Activated T-cell treated with anti-CD3 and anti-CD28 coated beads, Interleukin-2, amount 50 U/mL, for 4 hours (primary cell): ENCODE measurements at regions not wholly inside any gene's neighbourhood (a gene's known extent, or its start where the extent isn't known, plus 50 kb on each side); places are given as distances from the start of the nearest gene placed in this dataset.
"Not testable (repeated sequence)": the region's sequence is repeated elsewhere in the genome, so short reads cannot be mapped to it uniquely, and the experiment has no call there.

Source experiments
- ATAC-seq, 2 donors: fragments of 200-7000 bp; cut with Tn5 transposase; one replicate each; pipeline ENCODE4 v1.10.0; 2021
- DNase-seq: peaks from one replicate; pipeline ENCODE4 v3.0.0-alpha.2; 2020
- H3K27me3 Mint-ChIP-seq: one replicate; pipeline ENCODE4 v1.8.0; 2021; ENCODE audit warnings: low read depth, mixed read lengths
- H3K36me3 Mint-ChIP-seq: one replicate; pipeline ENCODE4 v1.8.0; 2022; ENCODE audit warnings: mixed read lengths; ENCODE audit not compliant: insufficient read depth
- H3K4me1 Mint-ChIP-seq: one replicate; pipeline ENCODE4 v1.8.0; 2021; ENCODE audit warnings: low read depth, mixed read lengths
- H3K4me3 Mint-ChIP-seq: one replicate; pipeline ENCODE4 v1.8.0; 2021; ENCODE audit warnings: mild to moderate bottlenecking, moderate library complexity, mixed read lengths
- H3K9me3 Mint-ChIP-seq: one replicate; pipeline ENCODE4 v1.8.0; 2021; ENCODE audit warnings: mixed read lengths

DNA sequence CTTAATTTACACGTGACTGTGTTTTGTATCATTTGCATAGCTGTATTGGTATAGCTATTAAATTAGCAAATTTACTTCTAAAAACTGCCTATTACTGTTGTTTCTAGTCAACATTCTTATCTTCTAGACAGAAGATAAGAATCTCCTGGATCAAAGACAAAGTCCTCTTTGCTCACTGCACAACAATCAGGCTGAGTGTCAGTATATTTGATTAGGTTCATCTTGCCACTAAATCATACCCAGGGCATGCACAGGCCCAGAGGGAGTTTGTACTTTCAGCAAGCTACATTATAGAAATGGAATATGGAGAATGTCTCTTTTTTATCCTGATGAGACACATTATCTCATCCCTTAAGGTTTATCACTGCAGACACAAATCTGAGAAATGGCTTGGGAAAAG lies 579.1 kb downstream of the SLCO4C1 start:
- no peaks in the 10 kb centered on the region for H3K9me3 Mint-ChIP-seq
- no peak for DNase-seq
- ATAC-seq: no peak
- H3K4me1 Mint-ChIP-seq: no peaks in the 10 kb centered on the region
- H3K27me3 Mint-ChIP-seq: no peaks in the 10 kb centered on the region
- H3K4me3 Mint-ChIP-seq: no peak overlapping the region
- H3K36me3 Mint-ChIP-seq: no peaks in the 10 kb centered on the region

DNA sequence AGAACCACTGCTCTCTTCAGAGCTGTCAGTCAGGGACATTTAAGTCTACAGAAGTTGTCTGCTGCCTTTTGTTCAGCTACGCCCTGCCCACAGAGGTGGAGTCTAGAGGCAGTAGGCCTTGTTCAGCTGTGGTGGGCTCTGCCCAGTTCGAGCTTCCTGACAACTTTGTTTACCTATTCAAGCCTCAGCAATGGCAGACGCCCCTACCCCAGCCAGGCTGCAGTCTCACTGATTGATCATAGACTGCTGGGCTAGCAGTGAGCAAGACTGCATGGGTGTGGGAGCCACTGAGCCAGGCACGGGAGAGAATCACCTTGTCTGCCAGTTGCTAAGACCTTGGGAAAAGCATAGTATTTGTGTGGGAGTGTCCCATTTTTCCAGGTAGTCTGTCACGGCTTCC lies 580.3 kb downstream of the SLCO4C1 start:
- H3K4me3 Mint-ChIP-seq, DNase-seq, H3K36me3 Mint-ChIP-seq, H3K9me3 Mint-ChIP-seq, ATAC-seq, H3K4me1 Mint-ChIP-seq, H3K27me3 Mint-ChIP-seq: not testable (repeated sequence)

DNA sequence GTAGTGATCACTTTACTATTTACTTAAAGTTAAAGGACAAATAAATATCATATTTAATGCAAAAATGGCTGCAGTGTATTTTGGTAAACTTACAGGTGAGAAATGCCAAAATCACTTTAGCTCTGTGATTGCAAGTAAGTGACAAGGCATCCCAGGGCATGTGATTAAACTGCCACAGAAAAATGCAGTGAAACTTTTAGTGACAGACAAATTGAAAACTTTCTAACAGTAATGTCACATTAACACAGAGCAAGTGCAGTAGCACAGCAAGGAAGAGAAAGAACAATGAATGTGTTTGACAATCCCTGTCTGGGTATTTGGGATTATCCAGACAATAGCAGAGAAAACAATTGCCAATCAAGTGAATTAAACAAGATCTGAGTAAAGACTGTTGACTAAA lies 606.8 kb downstream of the SLCO4C1 start:
- Mint-ChIP-seq H3K4me3 (no peak overlapping the region), H3K27me3 (no peaks in the 10 kb centered on the region), H3K4me1 (no peaks in the 10 kb centered on the region), H3K9me3 (no peaks in the 10 kb centered on the region), H3K36me3 (no peaks in the 10 kb centered on the region)
- ATAC-seq (no peak), DNase-seq (no peak)

DNA sequence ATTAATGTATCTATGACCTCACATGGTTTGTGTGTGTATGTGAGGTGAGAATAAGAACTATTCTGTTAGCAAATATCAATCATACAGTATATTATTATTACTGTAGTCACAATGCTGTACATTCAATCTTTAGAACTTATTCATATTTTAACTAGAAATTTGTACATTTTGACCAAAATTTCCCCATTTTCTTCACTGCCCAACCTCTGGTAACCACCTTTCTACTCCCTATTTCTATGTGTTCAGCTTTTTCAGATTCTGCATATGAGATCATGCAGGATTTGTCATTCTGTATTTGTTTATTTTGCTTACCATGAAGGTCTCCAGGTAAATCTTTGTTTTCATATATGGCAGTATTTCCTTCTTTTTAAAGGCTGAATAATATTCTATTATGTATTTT lies 607.9 kb downstream of the SLCO4C1 start:
- Mint-ChIP-seq H3K9me3 (no peaks in the 10 kb centered on the region), H3K27me3 (no peaks in the 10 kb centered on the region), H3K36me3 (no peaks in the 10 kb centered on the region), H3K4me3 (no peak overlapping the region), H3K4me1 (no peaks in the 10 kb centered on the region)
- no peak for ATAC-seq
- DNase-seq: no peak

DNA sequence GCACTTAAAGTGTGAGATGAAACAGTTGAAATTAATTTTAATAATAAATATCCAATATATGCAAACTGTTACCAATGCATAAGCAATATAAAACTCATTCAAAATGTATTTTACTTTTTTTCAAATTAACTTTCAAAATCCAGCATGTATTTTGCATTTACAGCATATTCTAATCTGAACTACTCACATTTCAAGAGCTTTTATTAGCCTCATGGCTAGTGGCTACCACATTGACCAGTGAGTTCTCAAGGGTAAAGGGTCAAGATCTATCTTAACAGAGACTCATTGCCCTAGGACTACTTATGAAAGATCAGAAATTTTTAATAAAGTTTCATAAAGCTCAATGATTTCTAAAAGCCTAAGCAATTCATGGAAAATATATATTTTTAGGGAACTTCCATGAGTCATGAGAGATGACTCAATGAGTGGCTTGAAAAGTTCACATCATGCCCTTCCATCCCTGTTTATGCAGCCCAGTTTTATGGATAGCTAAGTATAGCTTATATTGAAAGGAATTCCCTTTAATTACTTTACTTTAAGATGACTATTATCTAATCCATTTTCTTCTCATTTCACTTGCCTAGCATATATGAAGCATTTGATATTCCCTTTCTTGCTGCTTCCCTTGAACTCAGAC lies 608.6 kb downstream of the SLCO4C1 start:
- Mint-ChIP-seq H3K4me1 (no peaks in the 10 kb centered on the region), H3K9me3 (no peaks in the 10 kb centered on the region), H3K4me3 (no peak overlapping the region), H3K27me3 (no peaks in the 10 kb centered on the region), H3K36me3 (no peaks in the 10 kb centered on the region)
- DNase-seq (no peak), ATAC-seq (no peak)

DNA sequence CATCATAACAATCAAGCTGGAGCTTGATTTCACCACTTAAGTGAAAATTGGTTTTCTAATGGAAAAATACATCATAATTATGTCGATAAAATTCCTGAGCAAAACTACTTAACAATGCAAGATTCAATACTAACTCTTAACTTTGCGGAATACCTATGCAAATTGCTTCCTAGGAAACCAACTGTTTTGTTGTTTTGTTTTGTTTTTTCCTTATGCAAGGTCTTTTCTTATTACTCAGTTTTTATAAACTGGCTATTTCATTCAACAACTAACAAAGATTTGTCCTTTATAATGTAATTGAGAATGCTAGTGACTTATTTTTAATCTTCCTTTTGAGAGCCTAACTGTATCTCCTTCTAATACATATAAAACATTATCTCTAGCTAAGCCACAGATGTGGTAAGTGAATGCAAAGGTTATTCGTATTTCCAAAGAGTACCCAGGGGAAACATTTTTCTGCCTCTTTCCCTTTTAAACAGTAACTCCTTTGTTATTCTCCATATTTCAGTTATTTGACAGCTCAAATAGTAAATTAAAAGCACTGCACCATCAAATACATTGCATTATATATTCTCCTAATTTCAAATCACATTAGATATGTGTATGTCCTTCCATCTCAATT lies 609.4 kb downstream of the SLCO4C1 start:
- H3K27me3 Mint-ChIP-seq: no peaks in the 10 kb centered on the region
- ATAC-seq (no peak), DNase-seq (no peak)
- H3K4me3 Mint-ChIP-seq: no peak overlapping the region
- H3K9me3 Mint-ChIP-seq: no peaks in the 10 kb centered on the region
- no peaks in the 10 kb centered on the region for H3K4me1 Mint-ChIP-seq
- no peaks in the 10 kb centered on the region for H3K36me3 Mint-ChIP-seq

DNA sequence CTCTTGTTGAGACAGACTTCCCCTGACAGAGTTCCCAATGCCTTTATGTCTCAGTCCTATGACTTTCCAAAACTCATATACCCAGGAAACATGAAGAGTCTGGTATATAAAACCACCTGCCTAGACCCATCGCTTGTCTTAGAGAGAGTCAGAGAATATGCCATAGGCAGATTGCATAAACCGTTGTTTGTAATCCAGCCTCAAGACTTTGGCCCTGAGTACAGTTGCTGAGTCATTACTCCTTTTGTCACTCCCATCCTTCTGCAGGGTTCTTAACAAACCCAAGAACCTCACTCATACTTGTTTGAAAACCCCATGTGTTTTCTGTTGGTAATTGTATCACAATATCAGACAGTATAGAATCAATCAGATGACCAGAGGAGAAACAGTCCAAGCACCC lies 616.3 kb downstream of the SLCO4C1 start:
- H3K9me3 Mint-ChIP-seq: no peaks in the 10 kb centered on the region
- H3K4me3 Mint-ChIP-seq: no peak overlapping the region
- no peak for DNase-seq
- H3K27me3 Mint-ChIP-seq: peaks cover 1% of the 10 kb centered on the region
- no peaks in the 10 kb centered on the region for H3K36me3 Mint-ChIP-seq
- no peaks in the 10 kb centered on the region for H3K4me1 Mint-ChIP-seq
- ATAC-seq: no peak

DNA sequence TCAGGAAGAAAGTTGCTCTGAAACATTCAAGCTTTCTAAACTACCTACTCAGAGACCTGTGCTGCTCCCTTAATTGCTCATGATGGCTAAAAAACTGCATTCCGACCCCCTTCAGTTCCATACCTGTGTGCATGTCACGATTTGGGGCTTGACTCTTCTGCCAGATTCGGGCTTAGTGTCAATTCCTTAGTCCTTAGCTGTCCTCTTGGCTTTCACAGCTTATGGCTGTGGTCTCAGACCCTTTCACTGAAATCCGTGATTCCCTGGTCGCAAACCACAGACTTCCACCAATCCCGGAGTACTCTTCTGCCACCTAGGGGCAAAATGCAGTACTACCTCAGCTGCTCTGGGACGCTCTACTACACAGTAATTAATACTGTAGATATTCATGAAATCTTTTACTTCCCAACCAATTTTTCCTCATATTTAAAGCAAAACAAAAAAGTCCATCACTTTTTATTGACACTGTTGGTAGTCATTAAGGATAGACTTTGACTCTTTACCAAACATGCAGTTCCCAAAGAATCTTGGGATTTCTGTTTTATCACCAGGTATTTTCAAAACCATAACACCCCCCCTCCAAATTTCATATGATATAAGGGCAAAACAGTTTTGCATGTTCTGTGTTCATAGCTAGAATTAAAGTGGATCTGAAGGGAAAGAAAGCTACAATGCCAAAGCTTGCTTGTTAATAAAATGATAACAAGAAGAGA lies 617.4 kb downstream of the SLCO4C1 start:
- ATAC-seq: no peak
- no peaks in the 10 kb centered on the region for H3K9me3 Mint-ChIP-seq
- no peaks in the 10 kb centered on the region for H3K4me1 Mint-ChIP-seq
- peaks cover 1% of the 10 kb centered on the region for H3K27me3 Mint-ChIP-seq
- H3K4me3 Mint-ChIP-seq: no peak overlapping the region
- peak; percentile 9 for DNase-seq
- no peaks in the 10 kb centered on the region for H3K36me3 Mint-ChIP-seq

DNA sequence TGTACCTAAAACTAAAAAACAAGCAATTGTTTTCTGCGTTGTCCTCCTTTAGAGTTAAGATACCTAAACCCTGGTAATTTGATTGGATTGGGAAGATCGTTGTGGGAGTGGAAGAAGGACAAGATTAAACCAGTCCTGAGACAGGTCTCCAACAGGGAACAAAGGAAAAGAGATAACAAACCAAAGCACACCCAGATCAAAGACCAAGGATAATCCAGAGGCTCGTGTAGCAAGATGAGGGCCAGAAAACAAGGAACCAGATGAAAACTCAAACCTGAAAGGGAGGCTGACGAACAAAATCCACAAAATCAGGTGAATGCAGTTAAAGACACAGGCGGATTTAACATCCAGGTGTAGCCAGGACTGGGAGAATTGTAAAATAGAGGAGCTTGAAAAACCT lies 618.1 kb downstream of the SLCO4C1 start:
- Mint-ChIP-seq H3K9me3 (no peaks in the 10 kb centered on the region), H3K4me3 (no peak overlapping the region), H3K27me3 (peaks cover 1% of the 10 kb centered on the region), H3K36me3 (no peaks in the 10 kb centered on the region), H3K4me1 (no peaks in the 10 kb centered on the region)
- no peak for DNase-seq
- no peak for ATAC-seq

DNA sequence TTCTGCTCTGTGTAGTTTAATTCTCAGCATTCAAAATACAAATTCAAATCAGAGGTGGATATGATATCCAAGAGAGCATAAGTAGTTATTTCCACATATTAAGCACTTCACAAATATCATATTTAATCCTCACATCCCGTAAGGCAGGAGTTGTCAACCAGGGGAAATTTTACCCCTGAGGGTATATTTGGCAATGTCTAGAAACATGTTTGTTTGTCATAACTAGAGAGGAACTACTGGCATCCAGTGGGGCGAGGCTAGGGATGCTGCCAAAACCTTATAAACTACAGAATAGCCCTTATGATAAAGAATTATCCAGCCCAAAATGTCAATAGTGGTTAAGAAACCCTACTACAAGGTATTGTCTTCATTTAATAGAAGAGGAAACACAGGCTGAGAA lies 619.4 kb downstream of the SLCO4C1 start:
- Mint-ChIP-seq H3K4me3 (no peak overlapping the region), H3K4me1 (no peaks in the 10 kb centered on the region), H3K9me3 (no peaks in the 10 kb centered on the region), H3K36me3 (no peaks in the 10 kb centered on the region), H3K27me3 (peaks cover 1% of the 10 kb centered on the region)
- DNase-seq (no peak), ATAC-seq (no peak)

DNA sequence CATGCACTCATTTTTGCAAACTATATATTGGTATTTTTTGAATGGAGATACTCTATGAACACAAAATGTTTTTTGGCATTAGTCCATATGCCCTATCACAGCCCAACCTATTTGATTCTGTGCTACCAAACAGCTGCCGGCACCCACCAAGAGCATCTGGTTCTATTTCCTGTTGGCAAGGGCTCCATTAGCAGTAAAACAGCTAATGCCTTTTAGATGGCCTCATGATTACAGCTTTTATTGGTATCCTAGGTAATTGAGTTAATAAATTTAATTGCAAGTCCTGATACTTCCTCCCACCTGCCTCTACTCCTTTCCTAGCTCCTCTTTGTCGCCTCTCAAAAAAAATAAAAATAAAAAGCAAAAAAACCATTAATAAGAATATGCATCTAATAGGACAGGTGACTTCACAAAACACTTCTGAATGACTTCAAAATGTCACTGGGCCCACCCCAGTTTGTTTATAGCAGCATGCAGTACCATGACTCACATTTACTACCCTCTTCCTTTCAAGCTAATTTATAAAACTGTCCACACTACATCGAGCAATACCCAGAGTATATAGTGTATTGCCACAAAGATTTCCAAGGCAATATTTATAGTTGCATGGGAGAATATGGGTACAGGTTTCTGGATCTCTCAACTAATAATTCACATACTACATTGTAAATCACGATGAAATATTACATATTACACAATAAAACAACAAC lies 620.4 kb downstream of the SLCO4C1 start:
- Mint-ChIP-seq H3K36me3 (no peaks in the 10 kb centered on the region), H3K9me3 (no peaks in the 10 kb centered on the region)

DNA sequence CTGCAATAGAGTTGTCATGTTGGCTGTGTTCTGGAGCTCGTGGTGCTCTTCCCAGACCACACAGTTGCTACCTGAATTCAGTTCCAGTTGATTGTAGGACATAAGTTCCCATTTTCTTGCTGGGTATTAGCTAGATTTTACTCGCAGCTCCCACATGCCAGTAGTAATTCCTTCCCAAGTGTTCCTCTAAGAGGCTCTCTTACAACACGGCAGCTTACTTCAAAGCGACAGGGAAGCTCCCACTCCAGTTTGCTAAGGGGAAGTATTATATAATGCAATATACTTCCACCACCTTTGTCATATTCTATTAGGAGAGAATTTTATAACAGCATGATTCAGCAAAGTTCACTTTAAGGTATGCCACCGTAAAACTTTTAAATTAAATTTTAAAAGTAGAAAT lies 623.0 kb downstream of the SLCO4C1 start:
- peaks cover 1% of the 10 kb centered on the region for H3K27me3 Mint-ChIP-seq

More for the DNA sequence above, 620.4 kb downstream of the SLCO4C1 start:
- DNase-seq: no peak
- no peak for ATAC-seq
- Mint-ChIP-seq H3K4me3 (no peak overlapping the region), H3K4me1 (no peaks in the 10 kb centered on the region), H3K27me3 (peaks cover 1% of the 10 kb centered on the region)

DNA sequence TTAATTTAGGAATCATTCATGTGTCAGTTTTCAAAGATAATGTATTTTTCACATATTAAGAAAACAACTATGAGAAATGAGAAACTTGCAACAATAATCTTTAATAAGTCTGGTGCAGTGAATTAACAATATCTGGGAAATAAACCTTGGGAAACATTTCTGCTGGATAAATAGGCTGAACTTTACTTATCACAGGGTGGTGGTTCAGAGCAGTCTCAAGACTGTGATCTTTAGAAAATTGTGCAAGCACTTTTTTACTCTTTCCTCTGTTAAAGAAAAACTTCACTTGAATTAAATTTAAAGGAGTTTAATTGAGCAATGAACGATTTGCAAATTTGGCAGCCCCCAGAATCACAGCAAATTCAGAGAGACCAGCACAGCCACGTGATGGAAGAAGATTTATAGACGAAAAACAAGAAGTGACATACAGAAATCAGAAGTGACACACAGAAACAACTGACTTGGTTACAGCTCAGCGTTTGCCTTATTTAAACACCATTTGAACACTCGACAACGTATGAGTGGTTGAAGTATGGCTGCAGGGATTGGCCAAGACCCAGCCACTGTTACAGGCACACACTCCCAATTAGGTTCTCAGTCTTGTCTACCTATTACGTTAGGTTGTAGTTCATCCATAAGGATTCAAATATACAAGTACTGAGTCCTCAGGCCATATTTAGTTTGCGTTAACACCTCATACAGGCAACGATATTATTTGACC lies 631.9 kb downstream of the SLCO4C1 start:
- H3K4me3 Mint-ChIP-seq: no peak overlapping the region
- no peaks in the 10 kb centered on the region for H3K36me3 Mint-ChIP-seq
- no peaks in the 10 kb centered on the region for H3K9me3 Mint-ChIP-seq
- H3K4me1 Mint-ChIP-seq: no peaks in the 10 kb centered on the region
- no peaks in the 10 kb centered on the region for H3K27me3 Mint-ChIP-seq
- DNase-seq (no peak), ATAC-seq (no peak)

More for the DNA sequence above, 623.0 kb downstream of the SLCO4C1 start:
- Mint-ChIP-seq H3K4me3 (no peak overlapping the region), H3K36me3 (no peaks in the 10 kb centered on the region), H3K9me3 (no peaks in the 10 kb centered on the region), H3K4me1 (no peaks in the 10 kb centered on the region)
- ATAC-seq (no peak), DNase-seq (no peak)

DNA sequence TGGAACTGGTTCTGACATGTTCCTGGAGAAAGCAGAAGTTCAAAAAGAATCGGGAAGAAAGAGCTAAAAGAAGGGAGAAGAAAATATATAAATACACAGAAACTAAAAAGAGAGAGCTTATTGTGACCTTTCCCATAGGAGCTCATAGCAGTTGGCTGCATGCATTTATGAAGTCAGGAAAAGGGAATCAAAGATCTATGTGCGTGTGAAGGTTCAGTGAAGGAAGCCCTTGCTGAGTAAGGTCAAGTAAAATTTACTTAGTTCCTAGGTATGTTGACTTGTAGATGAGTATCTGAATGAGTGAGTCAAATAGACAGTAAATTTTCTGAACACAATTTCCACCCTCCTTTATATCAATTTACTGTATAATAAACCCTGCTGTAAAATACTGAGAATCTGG lies 632.5 kb downstream of the SLCO4C1 start:
- no peaks in the 10 kb centered on the region for H3K4me1 Mint-ChIP-seq
- ATAC-seq: no peak

More for the DNA sequence above, 632.5 kb downstream of the SLCO4C1 start:
- no peaks in the 10 kb centered on the region for H3K9me3 Mint-ChIP-seq
- no peak overlapping the region for H3K4me3 Mint-ChIP-seq
- H3K36me3 Mint-ChIP-seq: no peaks in the 10 kb centered on the region
- H3K27me3 Mint-ChIP-seq: no peaks in the 10 kb centered on the region
- no peak for DNase-seq
